ENCODE measurements at regions not wholly inside any gene's neighbourhood (a gene's known extent, or its start where the extent isn't known, plus 50 kb on each side); places are given as distances from the start of the nearest gene placed in this dataset.

- TF ChIP-seq, protein P1, sequence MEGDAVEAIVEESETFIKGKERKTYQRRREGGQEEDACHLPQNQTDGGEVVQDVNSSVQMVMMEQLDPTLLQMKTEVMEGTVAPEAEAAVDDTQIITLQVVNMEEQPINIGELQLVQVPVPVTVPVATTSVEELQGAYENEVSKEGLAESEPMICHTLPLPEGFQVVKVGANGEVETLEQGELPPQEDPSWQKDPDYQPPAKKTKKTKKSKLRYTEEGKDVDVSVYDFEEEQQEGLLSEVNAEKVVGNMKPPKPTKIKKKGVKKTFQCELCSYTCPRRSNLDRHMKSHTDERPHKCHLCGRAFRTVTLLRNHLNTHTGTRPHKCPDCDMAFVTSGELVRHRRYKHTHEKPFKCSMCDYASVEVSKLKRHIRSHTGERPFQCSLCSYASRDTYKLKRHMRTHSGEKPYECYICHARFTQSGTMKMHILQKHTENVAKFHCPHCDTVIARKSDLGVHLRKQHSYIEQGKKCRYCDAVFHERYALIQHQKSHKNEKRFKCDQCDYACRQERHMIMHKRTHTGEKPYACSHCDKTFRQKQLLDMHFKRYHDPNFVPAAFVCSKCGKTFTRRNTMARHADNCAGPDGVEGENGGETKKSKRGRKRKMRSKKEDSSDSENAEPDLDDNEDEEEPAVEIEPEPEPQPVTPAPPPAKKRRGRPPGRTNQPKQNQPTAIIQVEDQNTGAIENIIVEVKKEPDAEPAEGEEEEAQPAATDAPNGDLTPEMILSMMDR (conservative IDR thresholded peaks at IDR 0.05) = no peak
- TF ChIP-seq EZH2 (IDR thresholded peaks at IDR 0.05; ENCODE audit: low read depth) = no peak
Observed at GRCh38 chr18:5817816-5818215, 77.5 kb downstream of the TMEM200C start.
